ENCODE measurements at regions not wholly inside any gene's neighbourhood (a gene's known extent, or its start where the extent isn't known, plus 50 kb on each side); places are given as distances from the start of the nearest gene placed in this dataset.
A peak's percentile ranks its signal among the peaks of the same experiment; 100 is the strongest.

DNA sequence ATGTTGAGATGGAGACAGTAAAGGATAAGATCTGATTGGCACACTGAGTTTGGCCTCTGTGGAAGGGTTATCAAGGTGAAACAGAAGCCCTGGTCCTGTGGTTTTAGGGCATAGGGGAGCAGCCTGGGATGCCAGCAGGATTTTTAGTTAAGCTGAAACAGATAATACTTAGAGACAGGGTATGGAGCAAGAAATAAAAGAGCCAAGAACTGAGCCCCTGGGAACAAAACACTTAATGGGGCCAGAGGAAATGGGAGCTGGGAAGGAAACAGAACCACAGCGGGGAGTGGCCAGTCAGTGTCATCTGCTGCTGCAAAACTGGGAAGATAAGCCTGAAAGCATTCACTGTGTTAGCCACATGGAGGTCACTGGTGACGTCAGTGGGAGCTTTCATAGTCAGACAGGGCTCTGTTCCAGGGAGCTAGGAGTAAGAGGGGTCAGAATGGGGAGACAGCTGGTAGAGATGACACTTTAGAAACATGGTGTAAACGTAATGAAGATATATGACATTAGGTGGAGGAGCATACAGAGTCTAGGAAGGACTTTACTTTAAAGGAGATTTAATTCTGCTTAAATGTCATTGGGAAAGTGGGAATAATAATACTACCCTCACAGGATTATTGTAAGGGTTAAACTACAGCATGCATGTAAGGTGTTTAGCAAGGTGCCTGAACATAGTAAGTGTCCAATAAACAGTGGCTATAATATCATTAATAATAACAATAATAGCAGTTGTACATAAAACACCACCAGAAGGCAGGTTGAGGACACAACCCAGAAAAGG is 172.7 kb upstream of the CTNNB1 start:
- Histone ChIP-seq H4K8ac (ENCODE audit: extremely low read depth, insufficient read depth, low read length) (no peak overlapping the region), H4K91ac (replicated peaks; ENCODE audit: insufficient read length, low read length) (peak overlapping the region; percentile 15), H2BK15ac (ENCODE audit: low read length) (no peak overlapping the region), H3K4me2 (ENCODE audit: insufficient read depth in 1 of 2, low read depth in 2 of 2, low read length in 2 of 2) (no peak overlapping the region), H3K9me3 (ENCODE audit: insufficient read depth in 2 of 2, low read depth in 1 of 2, low read length in 1 of 2) (no peaks in the 10 kb centered on the region), H2BK20ac (ENCODE audit: low read length) (0 out of 2 replicates have a peak overlapping the region, but pooled peaks have one; percentile 61), H3K36me3 (ENCODE audit: control insufficient read depth in 2 of 4, insufficient read depth in 4 of 4, low read length in 3 of 4) (no peaks in the 10 kb centered on the region), H3K23ac (ENCODE audit: insufficient read length) (no peak overlapping the region), H3K9ac (replicated peaks in 1 of 4; ENCODE audit: extremely low read depth in 1 of 4, low read depth in 3 of 4, low read length in 3 of 4) (no peak overlapping the region; a peak in 1 of 7 replicates), H2BK120ac (replicated peaks; ENCODE audit: low read depth, low read length) (no peak overlapping the region), H2AK5ac (ENCODE audit: low read depth, low read length) (no peak overlapping the region), H3K4ac (replicated peaks; ENCODE audit: insufficient read length, low read depth, low read length) (no peak overlapping the region), H2BK12ac (ENCODE audit: low read depth, low read length) (no peak overlapping the region), H3K14ac (ENCODE audit: insufficient read length) (no peak overlapping the region), H3K56ac (replicated peaks; ENCODE audit: insufficient read length, low read depth, low read length) (no peak overlapping the region), H3K27ac (ENCODE audit: low read depth, low read length) (no peak overlapping the region), H4K20me1 (replicated peaks in 1 of 2; ENCODE audit: control insufficient read depth in 1 of 2, insufficient read depth in 2 of 2, low read length in 2 of 2) (no peaks in the 10 kb centered on the region), H3K79me1 (ENCODE audit: low read depth, low read length) (no peaks in the 10 kb centered on the region), H3K18ac (ENCODE audit: extremely low read depth, low read length) (no peak overlapping the region), H3K79me2 (ENCODE audit: control insufficient read depth in 1 of 2, insufficient read depth in 2 of 2, low read length in 2 of 2) (no peaks in the 10 kb centered on the region), H3K4me1 (replicated peaks in 1 of 4; ENCODE audit: control insufficient read depth in 3 of 4, insufficient read depth in 4 of 4, low read length in 3 of 4) (no peaks in the 10 kb centered on the region), H3K4me3 (ENCODE audit: extremely low read depth in 1 of 4, insufficient read depth in 2 of 4, low read depth in 3 of 4, low read length in 4 of 4) (no peak overlapping the region), H4K5ac (ENCODE audit: insufficient read length, low read depth, low read length) (no peak overlapping the region), H2BK5ac (ENCODE audit: low read depth, low read length) (no peak overlapping the region), H3K27me3 (replicated peaks in 1 of 4; ENCODE audit: control insufficient read depth in 3 of 4, extremely low read depth in 1 of 4, insufficient read depth in 3 of 4, low read length in 3 of 4) (no peaks in the 10 kb centered on the region), H3K23me2 (ENCODE audit: low read depth, low read length) (no peaks in the 10 kb centered on the region), H2AFZ (ENCODE audit: low read length) (no peak overlapping the region)
- POLR2A ChIA-PET (ENCODE audit: partially characterized antibody) = no interaction called here
- FAIRE-seq = no peak
- 82% methylated on average over 3 of the region's 3 CpGs; no CpG with 5 or more reads in 1 of the 2 experiments for WGBS, 2 experiments (ENCODE audit: extremely low coverage in 1 of 2, insufficient coverage in 1 of 2, insufficient read length in 1 of 2, insufficient replicate concordance in 2 of 2, low coverage in 1 of 2, low lambda C conversion rate in 2 of 2, missing lambda C conversion rate in 1 of 2)
- DNase-seq (ENCODE audit: low read depth in 1 of 2, low spot score in 2 of 2) = no peak
- CTCF ChIA-PET (ENCODE audit: partially characterized antibody) = interaction anchor here (1.0 to 1.9 kb wide), 3 partner anchors 9 to 446 kb away, joined by 3 to 6 read pairs (median 4); no protein-coding TSS in a partner anchor
- TF ChIP-seq TAF1 (IDR thresholded peaks at IDR 0.05; ENCODE audit: low read depth, low read length) = no peak
- peak; percentile 5; the same call in 1 of the 2 replicates for TF ChIP-seq SIX5 (IDR thresholded peaks at IDR 0.05; ENCODE audit: low read depth, low read length)
